ENCODE measurements at regions not wholly inside any gene's neighbourhood (a gene's known extent, or its start where the extent isn't known, plus 50 kb on each side); places are given as distances from the start of the nearest gene placed in this dataset.
"Not testable (repeated sequence)": the region's sequence is repeated elsewhere in the genome, so short reads cannot be mapped to it uniquely, and the experiment has no call there.

DNA sequence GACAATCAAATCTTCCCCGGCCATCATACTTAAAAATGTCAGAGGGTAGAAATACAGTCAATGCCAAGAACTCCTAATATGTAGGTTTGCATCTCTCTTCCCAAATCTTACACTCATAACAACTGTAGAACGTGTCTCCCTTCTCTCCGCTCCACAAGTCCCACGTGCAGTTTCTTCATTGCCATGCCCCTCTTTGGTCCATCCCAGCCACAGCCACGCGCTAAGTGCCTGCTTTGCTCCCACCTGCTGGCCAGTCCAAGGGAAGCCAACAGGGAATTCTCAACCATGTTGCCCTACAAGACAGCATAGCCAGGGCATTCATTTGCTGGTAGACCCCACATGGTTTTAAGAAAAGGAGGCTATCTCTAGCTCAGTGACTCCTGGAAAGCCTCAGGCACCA, 420.6 kb upstream of the ISX start:
- TF ChIP-seq POLR2A (IDR thresholded peaks at IDR 0.05) (no peak), EP300 (IDR thresholded peaks at IDR 0.05) (no peak)
- TF ChIP-seq, protein P1, sequence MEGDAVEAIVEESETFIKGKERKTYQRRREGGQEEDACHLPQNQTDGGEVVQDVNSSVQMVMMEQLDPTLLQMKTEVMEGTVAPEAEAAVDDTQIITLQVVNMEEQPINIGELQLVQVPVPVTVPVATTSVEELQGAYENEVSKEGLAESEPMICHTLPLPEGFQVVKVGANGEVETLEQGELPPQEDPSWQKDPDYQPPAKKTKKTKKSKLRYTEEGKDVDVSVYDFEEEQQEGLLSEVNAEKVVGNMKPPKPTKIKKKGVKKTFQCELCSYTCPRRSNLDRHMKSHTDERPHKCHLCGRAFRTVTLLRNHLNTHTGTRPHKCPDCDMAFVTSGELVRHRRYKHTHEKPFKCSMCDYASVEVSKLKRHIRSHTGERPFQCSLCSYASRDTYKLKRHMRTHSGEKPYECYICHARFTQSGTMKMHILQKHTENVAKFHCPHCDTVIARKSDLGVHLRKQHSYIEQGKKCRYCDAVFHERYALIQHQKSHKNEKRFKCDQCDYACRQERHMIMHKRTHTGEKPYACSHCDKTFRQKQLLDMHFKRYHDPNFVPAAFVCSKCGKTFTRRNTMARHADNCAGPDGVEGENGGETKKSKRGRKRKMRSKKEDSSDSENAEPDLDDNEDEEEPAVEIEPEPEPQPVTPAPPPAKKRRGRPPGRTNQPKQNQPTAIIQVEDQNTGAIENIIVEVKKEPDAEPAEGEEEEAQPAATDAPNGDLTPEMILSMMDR (IDR thresholded peaks at IDR 0.05) = no peak
- no peaks in the 10 kb centered on the region for H3K9me3 ChIP-seq
- no peaks in the 10 kb centered on the region for H3K36me3 ChIP-seq
- WGBS, 3 donors = 63 to 77% (median 76%) methylated on average over 6 of the region's 6 CpGs
- no peak for DNase-seq
- H3K27ac ChIP-seq = no peak overlapping the region
- no peak overlapping the region for H3K4me3 ChIP-seq
- no peaks in the 10 kb centered on the region for H3K27me3 ChIP-seq
- H3K4me1 ChIP-seq (ENCODE audit: insufficient read depth) = no peaks in the 10 kb centered on the region
- intact Hi-C loops (cut with DNase I) = no loop called here

DNA sequence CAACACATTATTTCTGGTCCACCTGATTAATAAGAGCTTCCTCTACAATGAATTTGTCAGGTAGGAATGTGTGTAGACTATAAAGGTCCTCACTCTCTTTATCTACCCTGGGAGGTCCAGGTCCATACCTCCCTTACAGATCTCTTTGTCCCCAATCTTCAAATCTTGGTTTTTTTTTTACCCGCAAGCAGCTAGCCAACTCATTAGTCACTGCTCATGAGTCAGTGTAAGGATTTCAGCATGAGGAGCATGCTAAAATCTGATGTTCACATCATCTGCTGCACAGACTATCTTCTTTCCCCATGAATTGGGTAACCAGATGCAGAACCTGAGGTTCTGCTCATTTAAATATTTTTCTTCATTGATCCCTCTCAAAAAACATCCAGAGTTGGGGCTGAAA, 397.0 kb upstream of the ISX start:
- 83 to 92% (median 92%) methylated on average over 1 of the region's 1 CpG for WGBS, 3 donors
- DNase-seq = no peak
- H3K4me3 ChIP-seq = no peak overlapping the region
- H3K36me3 ChIP-seq = no peaks in the 10 kb centered on the region
- no peak overlapping the region for H3K27ac ChIP-seq
- TF ChIP-seq POLR2A (IDR thresholded peaks at IDR 0.05) (no peak), EP300 (IDR thresholded peaks at IDR 0.05) (no peak)
- TF ChIP-seq, protein P1 (IDR thresholded peaks at IDR 0.05) = no peak
- no peaks in the 10 kb centered on the region for H3K4me1 ChIP-seq (ENCODE audit: insufficient read depth)
- intact Hi-C loops (cut with DNase I) = no loop called here
- H3K27me3 ChIP-seq = no peaks in the 10 kb centered on the region
- H3K9me3 ChIP-seq = no peaks in the 10 kb centered on the region

DNA sequence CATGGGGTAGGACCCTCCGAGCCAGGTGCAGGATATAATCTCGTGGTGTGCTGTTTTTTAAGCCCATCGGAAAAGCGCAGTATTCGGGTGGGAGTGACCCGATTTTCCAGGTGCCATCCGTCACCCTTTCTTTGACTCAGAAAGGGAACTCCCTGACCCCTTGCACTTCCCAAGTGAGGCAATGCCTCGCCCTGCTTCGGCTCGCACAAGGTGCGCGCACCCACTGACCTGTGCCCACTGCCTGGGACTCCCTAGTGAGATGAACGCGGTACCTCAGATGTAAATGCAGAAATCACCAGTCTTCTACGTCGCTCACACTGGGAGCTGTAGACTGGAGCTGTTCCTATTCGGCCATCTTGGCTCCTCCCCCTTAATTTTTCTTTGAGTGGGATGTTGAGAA, 382.9 kb upstream of the ISX start:
- H3K9me3 ChIP-seq; intact Hi-C loops (cut with DNase I); H3K4me3 ChIP-seq; H3K4me1 ChIP-seq (ENCODE audit: insufficient read depth); DNase-seq; H3K27ac ChIP-seq; H3K27me3 ChIP-seq; H3K36me3 ChIP-seq: not testable (repeated sequence)
- WGBS, 3 donors = 83 to 86% (median 84%) methylated on average over 17 of the region's 17 CpGs

DNA sequence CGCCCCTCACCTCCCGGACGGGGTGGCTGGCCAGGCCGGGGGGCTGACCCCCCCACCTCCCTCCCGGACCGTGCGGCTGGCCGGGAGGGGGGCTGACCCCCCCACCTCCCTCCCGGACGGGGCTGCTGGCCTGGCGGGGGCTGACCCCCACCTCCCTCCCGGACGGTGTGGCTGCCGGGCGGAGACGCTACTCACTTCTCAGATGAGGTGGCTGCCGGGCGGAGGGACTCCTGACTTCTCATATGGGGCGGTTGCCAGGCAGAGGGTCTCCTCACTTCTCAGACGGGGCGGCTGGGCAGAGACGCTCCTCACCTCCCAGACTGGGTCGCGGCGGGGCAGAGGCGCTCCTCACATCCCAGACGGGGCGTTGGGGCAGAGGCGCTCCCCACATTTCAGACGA, 381.7 kb upstream of the ISX start:
- H3K27ac ChIP-seq; H3K4me3 ChIP-seq; H3K9me3 ChIP-seq; intact Hi-C loops (cut with DNase I); H3K27me3 ChIP-seq; H3K36me3 ChIP-seq; DNase-seq; H3K4me1 ChIP-seq (ENCODE audit: insufficient read depth): not testable (repeated sequence)
- WGBS, 3 donors = 93 to 96% (median 96%) methylated on average over 12 to 29 of the region's 30 CpGs

DNA sequence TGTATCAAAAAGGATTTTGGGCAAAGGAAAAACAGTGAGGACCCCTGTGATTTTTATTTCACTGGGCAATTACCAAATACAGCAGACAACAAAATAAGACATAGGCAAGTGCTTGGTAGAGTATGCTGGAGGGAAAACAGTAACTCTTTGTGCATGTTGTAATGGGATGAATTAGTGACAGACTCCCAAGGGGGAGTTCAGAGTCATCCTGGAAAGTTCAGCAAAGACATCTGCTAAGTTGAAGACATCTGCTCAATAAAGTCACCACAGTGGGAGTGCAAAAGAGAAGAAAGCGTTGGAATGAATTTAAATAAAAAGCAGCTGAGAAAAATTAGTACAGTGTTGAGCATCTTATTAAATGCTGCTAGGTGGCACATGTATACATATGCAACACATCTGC, 378.8 kb upstream of the ISX start:
- Histone ChIP-seq H3K27ac (no peak overlapping the region), H3K4me1 (ENCODE audit: insufficient read depth) (no peaks in the 10 kb centered on the region), H3K36me3 (no peaks in the 10 kb centered on the region), H3K27me3 (no peaks in the 10 kb centered on the region), H3K9me3 (no peaks in the 10 kb centered on the region), H3K4me3 (no peak overlapping the region)
- DNase-seq = no peak
- TF ChIP-seq POLR2A (IDR thresholded peaks at IDR 0.05) = no peak
- no peak for TF ChIP-seq EP300 (IDR thresholded peaks at IDR 0.05)
- TF ChIP-seq, protein P1 (IDR thresholded peaks at IDR 0.05) = no peak
- WGBS, 3 donors = 27 to 28% (median 27%) methylated on average over 1 of the region's 1 CpG
- intact Hi-C loops (cut with DNase I) = no loop called here

DNA sequence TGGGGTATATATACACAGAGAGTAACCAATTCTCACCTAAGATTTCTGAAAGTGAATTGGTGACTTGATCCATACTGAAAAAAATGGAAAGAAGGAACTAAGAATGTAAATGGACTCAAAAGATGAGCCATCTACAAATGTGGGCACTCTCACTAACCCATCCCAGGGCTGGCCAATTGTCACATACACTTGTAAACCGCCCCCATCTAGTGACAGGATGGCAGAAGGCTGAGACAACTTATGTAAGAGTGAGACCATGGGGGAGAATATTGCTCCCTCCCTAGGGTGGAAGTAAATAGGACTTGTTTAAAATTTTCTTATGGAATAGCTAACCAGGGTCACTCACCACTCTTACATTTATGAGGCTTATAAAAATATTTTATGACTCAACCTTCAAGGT, 377.1 kb upstream of the ISX start:
- H3K4me1 ChIP-seq (ENCODE audit: insufficient read depth) = no peaks in the 10 kb centered on the region
- WGBS, 3 donors = 52 to 75% (median 55%) methylated on average over 1 of the region's 1 CpG
- H3K36me3 ChIP-seq = no peaks in the 10 kb centered on the region
- TF ChIP-seq EP300 (IDR thresholded peaks at IDR 0.05) = no peak
- no peak for TF ChIP-seq POLR2A (IDR thresholded peaks at IDR 0.05)
- TF ChIP-seq, protein P1 (IDR thresholded peaks at IDR 0.05) = no peak
- intact Hi-C loops (cut with DNase I) = no loop called here
- no peaks in the 10 kb centered on the region for H3K9me3 ChIP-seq
- H3K4me3 ChIP-seq = no peak overlapping the region
- no peaks in the 10 kb centered on the region for H3K27me3 ChIP-seq
- no peak overlapping the region for H3K27ac ChIP-seq
- DNase-seq = no peak

All from ovary (tissue), 7 donors.